ENCODE measurements at regions not wholly inside any gene's neighbourhood (a gene's known extent, or its start where the extent isn't known, plus 50 kb on each side); places are given as distances from the start of the nearest gene placed in this dataset.

- TF ChIP-seq NR2C2 (CRISPR knock-in tag; IDR thresholded peaks at IDR 0.05): no peak
- TF ChIP-seq, protein P1, sequence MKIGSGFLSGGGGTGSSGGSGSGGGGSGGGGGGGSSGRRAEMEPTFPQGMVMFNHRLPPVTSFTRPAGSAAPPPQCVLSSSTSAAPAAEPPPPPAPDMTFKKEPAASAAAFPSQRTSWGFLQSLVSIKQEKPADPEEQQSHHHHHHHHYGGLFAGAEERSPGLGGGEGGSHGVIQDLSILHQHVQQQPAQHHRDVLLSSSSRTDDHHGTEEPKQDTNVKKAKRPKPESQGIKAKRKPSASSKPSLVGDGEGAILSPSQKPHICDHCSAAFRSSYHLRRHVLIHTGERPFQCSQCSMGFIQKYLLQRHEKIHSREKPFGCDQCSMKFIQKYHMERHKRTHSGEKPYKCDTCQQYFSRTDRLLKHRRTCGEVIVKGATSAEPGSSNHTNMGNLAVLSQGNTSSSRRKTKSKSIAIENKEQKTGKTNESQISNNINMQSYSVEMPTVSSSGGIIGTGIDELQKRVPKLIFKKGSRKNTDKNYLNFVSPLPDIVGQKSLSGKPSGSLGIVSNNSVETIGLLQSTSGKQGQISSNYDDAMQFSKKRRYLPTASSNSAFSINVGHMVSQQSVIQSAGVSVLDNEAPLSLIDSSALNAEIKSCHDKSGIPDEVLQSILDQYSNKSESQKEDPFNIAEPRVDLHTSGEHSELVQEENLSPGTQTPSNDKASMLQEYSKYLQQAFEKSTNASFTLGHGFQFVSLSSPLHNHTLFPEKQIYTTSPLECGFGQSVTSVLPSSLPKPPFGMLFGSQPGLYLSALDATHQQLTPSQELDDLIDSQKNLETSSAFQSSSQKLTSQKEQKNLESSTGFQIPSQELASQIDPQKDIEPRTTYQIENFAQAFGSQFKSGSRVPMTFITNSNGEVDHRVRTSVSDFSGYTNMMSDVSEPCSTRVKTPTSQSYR (CRISPR knock-in tag; IDR thresholded peaks at IDR 0.05): no peak
- no peak for TF ChIP-seq NR3C1 (CRISPR knock-in tag; conservative IDR thresholded peaks at IDR 0.05; ENCODE audit: low read depth)
- TF ChIP-seq NFATC4 (CRISPR knock-in tag; IDR thresholded peaks at IDR 0.05): no peak
- TF ChIP-seq, protein P2, sequence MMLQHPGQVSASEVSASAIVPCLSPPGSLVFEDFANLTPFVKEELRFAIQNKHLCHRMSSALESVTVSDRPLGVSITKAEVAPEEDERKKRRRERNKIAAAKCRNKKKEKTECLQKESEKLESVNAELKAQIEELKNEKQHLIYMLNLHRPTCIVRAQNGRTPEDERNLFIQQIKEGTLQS (CRISPR knock-in tag; conservative IDR thresholded peaks at IDR 0.05): no peak
- TF ChIP-seq ZNF396 (CRISPR knock-in tag; IDR thresholded peaks at IDR 0.05; ENCODE audit: borderline replicate concordance): no peak
Measured at GRCh38 chr3:161672478-161672877, 175.9 kb downstream of the OTOL1 start (continued).

- Mint-ChIP-seq H3K27ac (peak overlapping the region; percentile 64), H3K36me3 (peaks cover 22% of the 10 kb centered on the region), H3K4me3 (peak overlapping the region; percentile 33), H3K4me1 (peaks cover 33% of the 10 kb centered on the region), H3K9me3 (peaks cover 24% of the 10 kb centered on the region), H3K27me3 (ENCODE audit: low read depth) (peaks cover 7% of the 10 kb centered on the region)
- ChIA-PET POLR2A (no interaction called here), CTCF (no interaction called here)
- TF ChIP-seq RORB (CRISPR knock-in tag; IDR thresholded peaks at IDR 0.05) (no peak), NFYB (CRISPR knock-in tag; conservative IDR thresholded peaks at IDR 0.05; ENCODE audit: low read depth) (no peak), ESRRA (CRISPR knock-in tag; IDR thresholded peaks at IDR 0.05; ENCODE audit: borderline replicate concordance) (no peak), ZNF396 (CRISPR knock-in tag; IDR thresholded peaks at IDR 0.05; ENCODE audit: borderline replicate concordance) (no peak), PRRX2 (CRISPR knock-in tag; IDR thresholded peaks at IDR 0.05) (no peak), GABPB1 (CRISPR knock-in tag; IDR thresholded peaks at IDR 0.05) (no peak), GTF2I (CRISPR knock-in tag; conservative IDR thresholded peaks at IDR 0.05) (no peak)
- TF ChIP-seq, protein P3, sequence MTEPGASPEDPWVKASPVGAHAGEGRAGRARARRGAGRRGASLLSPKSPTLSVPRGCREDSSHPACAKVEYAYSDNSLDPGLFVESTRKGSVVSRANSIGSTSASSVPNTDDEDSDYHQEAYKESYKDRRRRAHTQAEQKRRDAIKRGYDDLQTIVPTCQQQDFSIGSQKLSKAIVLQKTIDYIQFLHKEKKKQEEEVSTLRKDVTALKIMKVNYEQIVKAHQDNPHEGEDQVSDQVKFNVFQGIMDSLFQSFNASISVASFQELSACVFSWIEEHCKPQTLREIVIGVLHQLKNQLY (CRISPR knock-in tag; IDR thresholded peaks at IDR 0.05): no peak
- ATAC-seq (peak; percentile 85), DNase-seq (ENCODE audit: low spot score) (no peak)
Measured at GRCh38 chr3:161673866-161674265, 177.3 kb downstream of the OTOL1 start.

- CTCF ChIA-PET: no interaction called here
- Mint-ChIP-seq H3K9me3 (peaks cover 24% of the 10 kb centered on the region), H3K27me3 (ENCODE audit: low read depth) (peaks cover 7% of the 10 kb centered on the region), H3K4me3 (no peak overlapping the region), H3K27ac (no peak overlapping the region), H3K4me1 (peaks cover 33% of the 10 kb centered on the region), H3K36me3 (peaks cover 17% of the 10 kb centered on the region)
- DNase-seq (ENCODE audit: low spot score) (no peak), ATAC-seq (no peak)
- POLR2A ChIA-PET: no interaction called here
- TF ChIP-seq ZNF416 (CRISPR knock-in tag; IDR thresholded peaks at IDR 0.05) (no peak), ZNF423 (CRISPR knock-in tag; IDR thresholded peaks at IDR 0.05) (no peak), E2F1 (CRISPR knock-in tag; IDR thresholded peaks at IDR 0.05) (no peak), SMAD3 (CRISPR knock-in tag; IDR thresholded peaks at IDR 0.05; ENCODE audit: borderline replicate concordance) (no peak), ZNF671 (CRISPR knock-in tag; IDR thresholded peaks at IDR 0.05) (no peak), NR2C2 (CRISPR knock-in tag; IDR thresholded peaks at IDR 0.05) (no peak), JUN (CRISPR knock-in tag; IDR thresholded peaks at IDR 0.05) (no peak), PREB (CRISPR knock-in tag; IDR thresholded peaks at IDR 0.05; ENCODE audit: borderline replicate concordance) (no peak), ZNF138 (CRISPR knock-in tag; conservative IDR thresholded peaks at IDR 0.05) (no peak), ATF6 (CRISPR knock-in tag; IDR thresholded peaks at IDR 0.05) (no peak), CDX4 (CRISPR knock-in tag; IDR thresholded peaks at IDR 0.05; ENCODE audit: borderline replicate concordance) (no peak), JAZF1 (CRISPR knock-in tag; IDR thresholded peaks at IDR 0.05) (no peak)
- TF ChIP-seq, protein P4, sequence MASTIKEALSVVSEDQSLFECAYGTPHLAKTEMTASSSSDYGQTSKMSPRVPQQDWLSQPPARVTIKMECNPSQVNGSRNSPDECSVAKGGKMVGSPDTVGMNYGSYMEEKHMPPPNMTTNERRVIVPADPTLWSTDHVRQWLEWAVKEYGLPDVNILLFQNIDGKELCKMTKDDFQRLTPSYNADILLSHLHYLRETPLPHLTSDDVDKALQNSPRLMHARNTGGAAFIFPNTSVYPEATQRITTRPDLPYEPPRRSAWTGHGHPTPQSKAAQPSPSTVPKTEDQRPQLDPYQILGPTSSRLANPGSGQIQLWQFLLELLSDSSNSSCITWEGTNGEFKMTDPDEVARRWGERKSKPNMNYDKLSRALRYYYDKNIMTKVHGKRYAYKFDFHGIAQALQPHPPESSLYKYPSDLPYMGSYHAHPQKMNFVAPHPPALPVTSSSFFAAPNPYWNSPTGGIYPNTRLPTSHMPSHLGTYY (CRISPR knock-in tag; IDR thresholded peaks at IDR 0.05): no peak
- TF ChIP-seq, protein P2 (CRISPR knock-in tag; conservative IDR thresholded peaks at IDR 0.05): no peak
Measured at GRCh38 chr3:161674402-161674801, 177.8 kb downstream of the OTOL1 start.

Data from WTC11 (cell line).